Naive thymus-derived CD4-positive, alpha-beta T cell (primary cell): ENCODE measurements at regions not wholly inside any gene's neighbourhood (a gene's known extent, or its start where the extent isn't known, plus 50 kb on each side); places are given as distances from the start of the nearest gene placed in this dataset.

Experiments used
- ATAC-seq: fragments of 150-1000 bp; cut with Tn5 transposase; 2 replicates; pipeline ENCODE4 v1.10.0; 2021; ENCODE audit warnings: mild to moderate bottlenecking, moderate library complexity
- CTCF ChIA-PET: fragments of 350-600 bp; sonication (Branson Sonifier 250); formaldehyde crosslinking; loops from one replicate; lab custom pipeline; 2021; ENCODE audit warnings: antibody characterized with exemption; lab: Charles Lee
- POLR2A ChIA-PET: fragments of 350-600 bp; sonication (Branson Sonifier 250); formaldehyde crosslinking; loops from one replicate; lab custom pipeline; 2021; ENCODE audit warnings: antibody characterized with exemption, inconsistent platforms; lab: Charles Lee
- DNase-seq, 9 donors: peaks; one replicate each; pipeline versions ENCODE4 v3.0.0 to v3.0.0-alpha.2; 2020 to 2022; ENCODE audit warnings: mixed read lengths in 1 of 9
- H3K27ac ChIP-seq: one replicate; pipeline ENCODE4 v1.7.0; 2013; ENCODE audit warnings: mild to moderate bottlenecking, low read depth, low read length, moderate library complexity
- H3K27me3 ChIP-seq, 2 donors: one replicate each; pipeline ENCODE4 v1.7.0; 2013; ENCODE audit warnings: low read length in 2 of 2, mild to moderate bottlenecking in 2 of 2, moderate library complexity in 2 of 2; ENCODE audit not compliant: control insufficient read depth in 2 of 2, insufficient read depth in 2 of 2
- H3K36me3 ChIP-seq, 3 experiments: 1 replicate in 2 of 3; 2 replicates in 1 of 3; pipeline ENCODE4 v1.7.0; 2013; ENCODE audit warnings: low read length in 3 of 3, mild to moderate bottlenecking in 3 of 3, moderate library complexity in 1 of 3; ENCODE audit not compliant: insufficient read depth in 3 of 3, control insufficient read depth in 2 of 3
- H3K4me1 ChIP-seq, 2 donors: one replicate each; pipeline ENCODE4 v1.7.0; 2013; ENCODE audit warnings: low read length in 2 of 2, mild to moderate bottlenecking in 2 of 2, moderate library complexity in 1 of 2; ENCODE audit not compliant: control insufficient read depth in 2 of 2, insufficient read depth in 2 of 2
- H3K4me3 ChIP-seq: 2 replicates; pipeline ENCODE4 v1.7.0; 2013; ENCODE audit warnings: mild to moderate bottlenecking, low read length
- H3K9me3 ChIP-seq, 3 experiments: 1 replicate in 2 of 3; 2 replicates in 1 of 3; pipeline ENCODE4 v1.7.0; 2013; ENCODE audit warnings: low read length in 3 of 3; ENCODE audit not compliant: control insufficient read depth in 2 of 3
- H3K27ac Mint-ChIP-seq, 9 donors: one replicate each; pipeline ENCODE4 v1.8.0; 2020 to 2022; ENCODE audit warnings: mixed read lengths in 9 of 9, mild to moderate bottlenecking in 8 of 9, moderate library complexity in 5 of 9, inconsistent platforms in 2 of 9
- H3K27me3 Mint-ChIP-seq, 5 donors: one replicate each; pipeline ENCODE4 v1.8.0; 2021 to 2022; ENCODE audit warnings: mixed read lengths in 5 of 5, mild to moderate bottlenecking in 1 of 5
- H3K36me3 Mint-ChIP-seq, 5 donors: one replicate each; pipeline ENCODE4 v1.8.0; 2020 to 2022; ENCODE audit warnings: mixed read lengths in 5 of 5, mild to moderate bottlenecking in 3 of 5, inconsistent platforms in 1 of 5
- H3K4me1 Mint-ChIP-seq, 7 donors: one replicate each; pipeline ENCODE4 v1.8.0; 2020 to 2022; ENCODE audit warnings: mixed read lengths in 7 of 7, mild to moderate bottlenecking in 3 of 7, inconsistent platforms in 1 of 7
- H3K4me3 Mint-ChIP-seq, 10 donors: one replicate each; pipeline ENCODE4 v1.8.0; 2020 to 2022; ENCODE audit warnings: mild to moderate bottlenecking in 10 of 10, mixed read lengths in 10 of 10, moderate library complexity in 6 of 10, inconsistent platforms in 2 of 10
- H3K9me3 Mint-ChIP-seq, 11 donors: one replicate each; pipeline ENCODE4 v1.8.0; 2020 to 2022; ENCODE audit warnings: mixed read lengths in 11 of 11, mild to moderate bottlenecking in 4 of 11, inconsistent platforms in 1 of 11, moderate library complexity in 1 of 11
- intact Hi-C, 2 donors: fragments of 100-400 bp; cut with micrococcal nuclease; formaldehyde crosslinking; loops; one replicate each; pipeline ENCODE4 v1.15.1; 2023

DNA sequence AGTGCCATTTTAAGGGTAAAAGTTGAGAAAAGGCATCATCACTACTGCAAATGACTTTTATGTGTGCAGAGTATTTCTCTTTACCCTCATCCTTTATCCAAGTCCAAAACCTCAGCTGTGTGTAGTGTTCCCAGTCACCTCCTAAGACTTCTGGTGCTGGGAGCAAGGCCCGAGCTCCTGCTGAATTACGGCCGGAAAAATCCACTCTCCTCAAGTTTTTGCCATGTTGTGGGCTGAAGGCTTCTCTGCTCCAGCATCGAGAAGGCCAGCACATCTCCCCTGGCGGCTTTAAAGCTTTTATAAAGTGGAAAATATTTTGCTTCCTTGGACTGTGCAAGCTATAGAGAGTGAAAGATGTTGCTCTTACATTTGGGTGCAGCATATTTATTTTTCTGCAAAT, 153.2 kb upstream of the THBS2 start:
- intact Hi-C loops: no loop called here
- H3K4me3 Mint-ChIP-seq: no peak overlapping the region
- Histone ChIP-seq H3K4me3 (no peak overlapping the region), H3K27me3 (no peaks in the 10 kb centered on the region), H3K27ac (no peak overlapping the region), H3K36me3 (no peaks in the 10 kb centered on the region), H3K4me1 (no peaks in the 10 kb centered on the region), H3K9me3 (no peaks in the 10 kb centered on the region)
- no peak for DNase-seq
- H3K27ac Mint-ChIP-seq: no peak overlapping the region
- H3K36me3 Mint-ChIP-seq: no peaks in the 10 kb centered on the region
- ATAC-seq: no peak
- peaks cover 0 to 42% (median 37%) of the 10 kb centered on the region in 5 donors for H3K27me3 Mint-ChIP-seq
- POLR2A ChIA-PET: no interaction called here
- CTCF ChIA-PET: no interaction called here
- peaks cover 0 to 2% (median 0%) of the 10 kb centered on the region in 11 donors for H3K9me3 Mint-ChIP-seq
- no peaks in the 10 kb centered on the region for H3K4me1 Mint-ChIP-seq

DNA sequence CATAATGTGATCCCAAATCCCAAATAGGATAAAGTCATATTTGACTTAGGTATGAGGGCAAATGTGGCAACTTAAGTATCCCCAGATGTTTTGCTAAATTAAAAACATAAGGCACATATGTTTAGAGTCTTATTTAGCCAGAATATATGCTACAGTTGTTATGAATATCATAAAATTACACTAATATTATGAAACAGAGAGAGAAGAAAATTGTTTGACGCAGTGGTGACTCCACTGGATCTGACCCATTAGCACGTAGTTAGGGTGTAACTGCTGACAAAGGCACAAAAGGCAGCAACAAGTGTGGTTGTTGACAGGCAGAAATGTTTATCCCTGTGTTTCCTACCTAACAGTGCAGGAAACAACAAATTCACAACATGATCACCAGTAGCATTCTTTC, 152.4 kb upstream of the THBS2 start:
- Mint-ChIP-seq H3K4me3 (no peak overlapping the region), H3K4me1 (no peaks in the 10 kb centered on the region), H3K27me3 (peaks cover 0 to 42% (median 32%) of the 10 kb centered on the region in 5 donors), H3K9me3 (peaks cover 0 to 2% (median 0%) of the 10 kb centered on the region in 11 donors), H3K36me3 (no peaks in the 10 kb centered on the region), H3K27ac (no peak overlapping the region)
- no peaks in the 10 kb centered on the region for H3K9me3 ChIP-seq
- no peak for DNase-seq
- no peaks in the 10 kb centered on the region for H3K36me3 ChIP-seq
- no peak overlapping the region for H3K4me3 ChIP-seq
- POLR2A ChIA-PET: no interaction called here
- CTCF ChIA-PET: no interaction called here
- H3K27me3 ChIP-seq: no peaks in the 10 kb centered on the region
- intact Hi-C loops: no loop called here
- no peaks in the 10 kb centered on the region for H3K4me1 ChIP-seq
- no peak for ATAC-seq
- H3K27ac ChIP-seq: no peak overlapping the region

GRCh38 chr6:169404828-169405227, 151.2 kb upstream of the THBS2 start:
- CTCF ChIA-PET: no interaction called here
- H3K27me3 ChIP-seq: no peaks in the 10 kb centered on the region
- Mint-ChIP-seq H3K4me3 (no peak overlapping the region), H3K9me3 (peaks cover 0 to 2% (median 0%) of the 10 kb centered on the region in 11 donors), H3K27me3 (peaks cover 0 to 33% (median 28%) of the 10 kb centered on the region in 5 donors), H3K4me1 (no peaks in the 10 kb centered on the region), H3K36me3 (no peaks in the 10 kb centered on the region), H3K27ac (no peak overlapping the region)
- POLR2A ChIA-PET: no interaction called here
- H3K36me3 ChIP-seq: no peaks in the 10 kb centered on the region
- DNase-seq (no peak), ATAC-seq (no peak)
- no peak overlapping the region for H3K27ac ChIP-seq
- intact Hi-C loops: no loop called here
- H3K4me1 ChIP-seq: no peaks in the 10 kb centered on the region
- H3K9me3 ChIP-seq: no peaks in the 10 kb centered on the region
- no peak overlapping the region for H3K4me3 ChIP-seq

GRCh38 chr6:169398342-169399105, 144.9 kb upstream of the THBS2 start:
- no peaks in the 10 kb centered on the region for H3K36me3 ChIP-seq
- CTCF ChIA-PET: no interaction called here
- H3K27ac ChIP-seq: no peak overlapping the region
- no peaks in the 10 kb centered on the region for H3K4me1 ChIP-seq
- intact Hi-C loops: no loop called here
- no peaks in the 10 kb centered on the region for H3K27me3 ChIP-seq
- Mint-ChIP-seq H3K4me3 (no peak overlapping the region), H3K9me3 (peaks cover 0 to 2% (median 0%) of the 10 kb centered on the region in 11 donors), H3K36me3 (no peaks in the 10 kb centered on the region), H3K27ac (peak overlapping the region in 1 of 9 donors; percentile 23), H3K27me3 (peaks cover 0 to 16% (median 10%) of the 10 kb centered on the region in 5 donors), H3K4me1 (peaks cover 0 to 1% (median 0%) of the 10 kb centered on the region in 7 donors)
- DNase-seq (no peak), ATAC-seq (no peak)
- no peaks in the 10 kb centered on the region for H3K9me3 ChIP-seq
- no peak overlapping the region for H3K4me3 ChIP-seq
- POLR2A ChIA-PET: no interaction called here

DNA sequence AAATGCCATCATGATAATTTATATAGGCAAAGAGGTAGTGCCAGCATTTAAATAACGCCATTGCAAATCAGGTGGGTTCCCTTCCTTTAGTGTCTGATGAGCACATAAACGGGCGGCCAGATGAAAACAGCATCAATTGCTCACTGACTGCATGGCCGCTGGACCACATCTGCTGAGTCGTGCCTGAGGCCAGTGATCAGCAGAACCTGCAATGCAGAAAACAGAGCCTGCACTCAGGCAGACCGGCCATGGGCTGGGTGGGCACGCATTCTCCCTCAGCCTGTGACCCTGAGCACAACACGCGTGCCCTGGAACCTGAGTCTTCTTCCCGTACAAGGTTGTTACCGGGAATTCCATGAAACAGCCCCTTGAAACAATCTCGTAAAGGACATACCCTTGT, 144.0 kb upstream of the THBS2 start:
- DNase-seq (no peak), ATAC-seq (no peak)
- no peak overlapping the region for H3K4me3 ChIP-seq
- H3K27me3 Mint-ChIP-seq: peaks cover 0 to 13% (median 4%) of the 10 kb centered on the region in 5 donors
- H3K36me3 Mint-ChIP-seq: no peaks in the 10 kb centered on the region
- intact Hi-C loops: no loop called here
- no peak overlapping the region for H3K27ac Mint-ChIP-seq
- H3K27me3 ChIP-seq: no peaks in the 10 kb centered on the region
- no peak overlapping the region for H3K27ac ChIP-seq
- peaks cover 0 to 1% (median 0%) of the 10 kb centered on the region in 7 donors for H3K4me1 Mint-ChIP-seq
- peaks cover 0 to 2% (median 0%) of the 10 kb centered on the region in 11 donors for H3K9me3 Mint-ChIP-seq
- CTCF ChIA-PET: no interaction called here
- H3K9me3 ChIP-seq: no peaks in the 10 kb centered on the region
- no peaks in the 10 kb centered on the region for H3K36me3 ChIP-seq
- H3K4me3 Mint-ChIP-seq: no peak overlapping the region
- POLR2A ChIA-PET: no interaction called here
- H3K4me1 ChIP-seq: no peaks in the 10 kb centered on the region

- H3K9me3 ChIP-seq: no peaks in the 10 kb centered on the region
- POLR2A ChIA-PET: no interaction called here
- ATAC-seq: no peak
- H3K4me3 ChIP-seq: no peak overlapping the region
- Mint-ChIP-seq H3K36me3 (no peaks in the 10 kb centered on the region), H3K27me3 (peaks cover 0 to 13% (median 2%) of the 10 kb centered on the region in 5 donors), H3K27ac (no peak overlapping the region), H3K9me3 (peaks cover 0 to 9% (median 0%) of the 10 kb centered on the region in 11 donors), H3K4me3 (no peak overlapping the region), H3K4me1 (peaks cover 0 to 1% (median 0%) of the 10 kb centered on the region in 7 donors)
- H3K27ac ChIP-seq: no peak overlapping the region
- H3K27me3 ChIP-seq: no peaks in the 10 kb centered on the region
- DNase-seq: no peak
- CTCF ChIA-PET: no interaction called here
- intact Hi-C loops: no loop called here
- no peaks in the 10 kb centered on the region for H3K36me3 ChIP-seq
- H3K4me1 ChIP-seq: no peaks in the 10 kb centered on the region
These were observed 143.0 kb upstream of the THBS2 start for GRCh38 chr6:169396554-169397163.
